ENCODE measurements at regions not wholly inside any gene's neighbourhood (a gene's known extent, or its start where the extent isn't known, plus 50 kb on each side); places are given as distances from the start of the nearest gene placed in this dataset.

- POLR2A ChIA-PET: no interaction called here
- H4K20me1 ChIP-seq (ENCODE audit: control insufficient read depth, insufficient read depth): no peaks in the 10 kb centered on the region
- in situ Hi-C loops (cut with MboI): no loop called here
Observed at GRCh38 chr6:126625019-126625418, 285.1 kb downstream of the CENPW start.

More at GRCh38 chr6:126625019-126625418, 285.1 kb downstream of the CENPW start:
- H3K4me1 ChIP-seq (ENCODE audit: control insufficient read depth, insufficient read depth, low read length): no peaks in the 10 kb centered on the region
- WGBS (ENCODE audit: insufficient coverage, insufficient replicate concordance, low lambda C conversion rate, missing lambda C conversion rate): 13% methylated on average over 2 of the region's 2 CpGs
- no peak overlapping the region for H3K4me2 ChIP-seq (ENCODE audit: control insufficient read depth, insufficient read depth)
- no peak overlapping the region for H3K4me3 ChIP-seq
- ChIA-PET SMC1A (ENCODE audit: uncharacterized antibody, unreplicated experiment) (interaction anchor here (0.8 kb wide), 1 partner anchor 326 kb away, joined by 3 read pairs; no protein-coding TSS in a partner anchor), RAD21 (ENCODE audit: unreplicated experiment) (no interaction called here), CTCF (interaction anchor here (0.8 to 1.2 kb wide), 2 partner anchors 264 to 451 kb away, joined by 3 to 4 read pairs; no protein-coding TSS in a partner anchor)
- ATAC-seq (no peak), DNase-seq (ENCODE audit: low read depth, low spot score) (no peak), FAIRE-seq (no peak)
- no peaks in the 10 kb centered on the region for H3K9me3 ChIP-seq (replicated peaks; ENCODE audit: control insufficient read depth, insufficient read depth, low read length)
- H3K9ac ChIP-seq (ENCODE audit: control insufficient read depth, insufficient read depth, low read length): no peak overlapping the region
- no peaks in the 10 kb centered on the region for H3K27me3 ChIP-seq (replicated peaks in 1 of 2; ENCODE audit: control insufficient read depth in 2 of 2, insufficient read depth in 2 of 2, low read length in 1 of 2)
- TF ChIP-seq PAX5 (IDR thresholded peaks at IDR 0.05; ENCODE audit: borderline replicate concordance, low read depth, low read length) (no peak), IRF3 (IDR thresholded peaks at IDR 0.05) (no peak), REST (IDR thresholded peaks at IDR 0.05; ENCODE audit: low read depth, low read length) (peak; percentile 84), SPI1 (IDR thresholded peaks at IDR 0.05; ENCODE audit: borderline replicate concordance, insufficient read depth, low read depth, low read length) (no peak), TAF1 (IDR thresholded peaks at IDR 0.05; ENCODE audit: borderline replicate concordance, low read depth, low read length) (no peak), ZNF384 (IDR thresholded peaks at IDR 0.05; ENCODE audit: borderline replicate concordance, low read depth, low read length) (no peak)
- no TSS peak for BruUV-seq (replicated peaks)
- no peaks in the 10 kb centered on the region for H3K79me2 ChIP-seq (ENCODE audit: control insufficient read depth, insufficient read depth, low read length)
- H3K36me3 ChIP-seq (ENCODE audit: control insufficient read depth in 2 of 2, insufficient read depth in 2 of 2, low read length in 1 of 2): no peaks in the 10 kb centered on the region
- H2AFZ ChIP-seq (ENCODE audit: control insufficient read depth, low read depth, low read length): no peak overlapping the region
- intact Hi-C loops (cut with micrococcal nuclease; ENCODE audit: unreplicated experiment): no loop called here
- no peak overlapping the region for H3K27ac ChIP-seq (ENCODE audit: control insufficient read depth, insufficient read depth)

Measured in GM12878 (cell line).